Ectodermal cell (in vitro differentiated cells): ENCODE measurements at regions not wholly inside any gene's neighbourhood (a gene's known extent, or its start where the extent isn't known, plus 50 kb on each side); places are given as distances from the start of the nearest gene placed in this dataset.

ENCODE experiments used
- H3K27ac ChIP-seq: 2 replicates; pipeline ENCODE4 v1.7.0; 2013; ENCODE audit warnings: mild to moderate bottlenecking, low read depth, low read length; ENCODE audit not compliant: insufficient read depth, poor library complexity, severe bottlenecking
- H3K27me3 ChIP-seq: 2 replicates; pipeline ENCODE4 v1.7.0; 2013; ENCODE audit warnings: mild to moderate bottlenecking, low read length; ENCODE audit not compliant: insufficient read depth, control insufficient read depth, poor library complexity, severe bottlenecking
- H3K36me3 ChIP-seq: one replicate; pipeline ENCODE4 v1.7.0; 2013; ENCODE audit warnings: low read length; ENCODE audit not compliant: control insufficient read depth, insufficient read depth
- H3K4me1 ChIP-seq: one replicate; pipeline ENCODE4 v1.7.0; 2013; ENCODE audit warnings: low read length; ENCODE audit not compliant: control insufficient read depth, insufficient read depth
- H3K4me3 ChIP-seq: 2 replicates; pipeline ENCODE4 v1.7.0; 2013; ENCODE audit warnings: low read depth, low read length, control low read depth; ENCODE audit not compliant: insufficient read depth
- H3K9me3 ChIP-seq: 2 replicates; pipeline ENCODE4 v1.7.0; 2013; ENCODE audit warnings: mild to moderate bottlenecking, low read length, moderate library complexity; ENCODE audit not compliant: control insufficient read depth
- WGBS, 2 experiments: methylation state at CpG; one replicate each; pipeline ENCODE4 v1.1.7; 2013; ENCODE audit warnings: missing lambda C conversion rate in 2 of 2; 5-methylcytosine and 5-hydroxymethylcytosine counted together

GRCh38 chr4:100828986-100829685 lies 311.3 kb upstream of the EMCN start:
- 70 to 73% methylated on average over 2 of the region's 2 CpGs for WGBS, 2 experiments
- Histone ChIP-seq H3K9me3 (no peaks in the 10 kb centered on the region), H3K4me3 (no peak overlapping the region), H3K27ac (no peak overlapping the region), H3K4me1 (no peaks in the 10 kb centered on the region), H3K27me3 (no peaks in the 10 kb centered on the region), H3K36me3 (no peaks in the 10 kb centered on the region)

DNA sequence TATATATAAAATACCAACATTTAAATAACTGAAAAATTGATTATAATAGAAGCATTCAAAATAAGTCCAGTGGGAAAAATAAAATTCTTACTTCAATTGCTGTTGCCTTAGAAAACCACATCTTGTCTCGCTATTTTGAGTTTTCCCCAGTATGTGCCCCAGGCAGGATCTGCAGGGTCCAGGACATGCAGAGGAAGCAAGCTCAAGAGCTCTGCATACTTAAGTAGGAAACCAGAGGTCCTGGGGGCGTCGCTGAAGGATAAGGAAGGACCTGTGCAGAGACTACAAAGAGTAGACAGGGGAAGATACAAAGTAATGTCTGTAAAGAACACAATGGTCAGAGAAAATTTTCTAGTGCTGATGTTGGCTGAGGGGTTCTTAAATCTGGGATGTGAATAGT lies 310.5 kb upstream of the EMCN start:
- WGBS, 2 experiments = 71 to 74% methylated on average over 3 of the region's 3 CpGs
- H3K4me3 ChIP-seq = no peak overlapping the region
- H3K27ac ChIP-seq = no peak overlapping the region
- H3K9me3 ChIP-seq = no peaks in the 10 kb centered on the region
- no peaks in the 10 kb centered on the region for H3K36me3 ChIP-seq
- H3K4me1 ChIP-seq = no peaks in the 10 kb centered on the region
- no peaks in the 10 kb centered on the region for H3K27me3 ChIP-seq

GRCh38 chr4:100827756-100828155 lies 309.9 kb upstream of the EMCN start:
- Histone ChIP-seq H3K9me3 (no peaks in the 10 kb centered on the region), H3K4me1 (no peaks in the 10 kb centered on the region), H3K4me3 (no peak overlapping the region), H3K27me3 (no peaks in the 10 kb centered on the region), H3K27ac (no peak overlapping the region), H3K36me3 (no peaks in the 10 kb centered on the region)

GRCh38 chr4:100826808-100827548 lies 309.2 kb upstream of the EMCN start:
- H3K27ac ChIP-seq = no peak overlapping the region
- H3K36me3 ChIP-seq = no peaks in the 10 kb centered on the region
- 85 to 87% methylated on average over 7 of the region's 7 CpGs for WGBS, 2 experiments
- no peak overlapping the region for H3K4me3 ChIP-seq
- no peaks in the 10 kb centered on the region for H3K9me3 ChIP-seq
- no peaks in the 10 kb centered on the region for H3K27me3 ChIP-seq
- H3K4me1 ChIP-seq = no peaks in the 10 kb centered on the region

DNA sequence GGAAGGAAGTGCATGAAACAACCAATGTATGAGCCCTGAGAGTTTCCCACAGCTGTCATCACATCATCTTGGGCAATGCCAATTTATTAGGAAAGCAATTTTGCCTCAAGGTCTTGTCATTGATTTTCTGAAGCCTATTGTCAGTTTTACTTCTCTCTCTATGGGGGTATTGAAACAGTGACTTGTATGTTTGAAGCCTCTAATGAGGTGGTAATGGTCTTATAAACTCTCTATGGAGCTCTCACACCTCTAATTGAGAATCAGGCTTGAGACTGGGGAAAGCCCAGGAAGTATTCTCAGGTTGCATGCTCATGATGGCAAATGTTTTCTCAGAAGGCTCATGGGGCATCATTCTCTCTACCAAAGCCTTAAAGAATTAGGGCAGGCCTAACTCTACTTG lies 308.2 kb upstream of the EMCN start:
- no peaks in the 10 kb centered on the region for H3K4me1 ChIP-seq
- no peak overlapping the region for H3K27ac ChIP-seq

DNA sequence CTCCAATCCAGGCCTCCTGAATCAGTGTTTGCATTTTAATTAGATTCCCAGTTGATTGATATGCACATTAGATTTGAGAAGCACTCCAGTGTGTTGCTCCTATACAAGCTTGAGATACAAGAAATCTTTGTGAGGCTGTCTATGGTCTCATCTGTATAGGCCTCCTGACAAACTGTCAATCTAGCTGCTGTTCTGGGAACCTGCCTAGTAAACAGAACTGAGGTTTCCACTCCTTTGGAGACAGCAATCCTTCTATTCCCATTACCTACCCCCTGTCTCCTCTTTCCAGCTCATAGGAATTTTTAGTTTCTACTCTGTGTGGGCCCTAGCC lies 306.1 kb upstream of the EMCN start:
- Histone ChIP-seq H3K27ac (no peak overlapping the region), H3K4me3 (no peak overlapping the region), H3K27me3 (no peaks in the 10 kb centered on the region), H3K36me3 (no peaks in the 10 kb centered on the region), H3K9me3 (no peaks in the 10 kb centered on the region), H3K4me1 (no peaks in the 10 kb centered on the region)

More for the DNA sequence above, 308.2 kb upstream of the EMCN start:
- no peaks in the 10 kb centered on the region for H3K9me3 ChIP-seq
- H3K4me3 ChIP-seq = no peak overlapping the region
- no peaks in the 10 kb centered on the region for H3K36me3 ChIP-seq
- H3K27me3 ChIP-seq = no peaks in the 10 kb centered on the region

- Histone ChIP-seq H3K9me3 (no peaks in the 10 kb centered on the region), H3K4me3 (no peak overlapping the region), H3K36me3 (no peaks in the 10 kb centered on the region), H3K27me3 (no peaks in the 10 kb centered on the region), H3K4me1 (no peaks in the 10 kb centered on the region), H3K27ac (no peak overlapping the region)
- WGBS, 2 experiments = 81 to 95% methylated on average over 4 of the region's 4 CpGs
These were observed 305.5 kb upstream of the EMCN start for GRCh38 chr4:100823066-100823992.

- H3K4me3 ChIP-seq = no peak overlapping the region
These were observed 302.4 kb upstream of the EMCN start for GRCh38 chr4:100820249-100820648.

DNA sequence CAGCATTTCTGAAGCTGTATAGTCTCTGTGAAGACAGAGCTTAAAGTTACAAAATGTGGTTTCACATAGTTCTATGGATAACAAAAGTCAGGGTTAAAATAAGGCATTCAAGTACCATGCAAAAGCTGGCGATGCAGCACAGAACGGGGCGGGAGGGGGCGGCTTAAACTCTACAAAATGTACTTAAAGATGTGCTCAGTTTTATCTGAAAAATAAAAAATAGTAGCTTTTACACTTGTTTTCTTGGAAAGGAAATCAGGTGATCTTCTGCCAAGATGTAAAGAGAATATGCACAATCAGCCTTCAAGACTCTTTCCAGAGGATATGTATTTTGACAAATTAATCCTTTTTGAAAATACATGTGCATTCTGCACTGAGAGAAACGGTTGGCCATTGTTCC lies 301.7 kb upstream of the EMCN start:
- WGBS, 2 experiments = 92 to 93% methylated on average over 5 of the region's 5 CpGs
- no peaks in the 10 kb centered on the region for H3K9me3 ChIP-seq
- H3K27me3 ChIP-seq = no peaks in the 10 kb centered on the region

More at GRCh38 chr4:100820249-100820648, 302.4 kb upstream of the EMCN start:
- WGBS, 2 experiments = 85 to 92% methylated on average over 3 of the region's 3 CpGs
- Histone ChIP-seq H3K9me3 (no peaks in the 10 kb centered on the region), H3K4me1 (no peaks in the 10 kb centered on the region), H3K36me3 (no peaks in the 10 kb centered on the region), H3K27me3 (no peaks in the 10 kb centered on the region), H3K27ac (no peak overlapping the region)

DNA sequence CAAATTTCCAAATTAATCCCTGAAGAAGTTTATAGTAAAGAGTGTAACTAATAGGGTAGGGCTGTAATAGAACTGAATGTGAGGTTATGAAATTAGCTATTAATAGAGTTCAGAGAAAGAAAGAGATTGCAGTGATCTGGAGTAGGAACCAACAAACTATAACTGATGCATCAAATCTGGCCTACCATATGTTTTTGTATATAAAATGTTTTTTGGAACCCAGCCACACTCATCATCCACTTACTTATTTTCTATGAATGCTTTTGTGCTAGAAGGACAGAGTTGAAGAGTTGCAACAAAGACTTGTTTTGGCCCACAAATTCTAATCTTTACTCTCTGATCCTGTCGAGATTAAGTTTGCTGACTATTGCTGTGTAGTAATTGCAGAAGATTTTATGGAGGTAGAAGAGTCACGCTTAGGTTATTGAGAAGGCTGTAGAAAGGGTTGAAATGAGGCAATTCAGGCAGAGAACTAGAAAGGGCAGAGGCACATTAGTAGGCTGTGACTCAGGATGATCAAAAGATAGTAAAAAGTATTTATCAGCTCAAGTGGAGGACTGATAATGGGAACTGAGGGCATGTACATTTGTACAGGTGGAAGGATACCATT lies 298.7 kb upstream of the EMCN start:
- H3K4me1 ChIP-seq = peaks cover 5% of the 10 kb centered on the region
- WGBS, 2 experiments = 96 to 97% methylated on average over 2 of the region's 2 CpGs
- no peaks in the 10 kb centered on the region for H3K9me3 ChIP-seq
- H3K27me3 ChIP-seq = no peaks in the 10 kb centered on the region
- H3K27ac ChIP-seq = no peak overlapping the region
- H3K4me3 ChIP-seq = no peak overlapping the region
- no peaks in the 10 kb centered on the region for H3K36me3 ChIP-seq

More for the DNA sequence above, 301.7 kb upstream of the EMCN start:
- no peak overlapping the region for H3K27ac ChIP-seq
- H3K4me1 ChIP-seq = no peaks in the 10 kb centered on the region
- H3K36me3 ChIP-seq = no peaks in the 10 kb centered on the region
- H3K4me3 ChIP-seq = no peak overlapping the region
